PC-3 (cell line): ENCODE measurements at regions not wholly inside any gene's neighbourhood (a gene's known extent, or its start where the extent isn't known, plus 50 kb on each side); places are given as distances from the start of the nearest gene placed in this dataset.

Source experiments
- ATAC-seq: fragments of 200-7000 bp; cut with Tn5 transposase; 2 replicates; pipeline ENCODE4 v1.9.1; 2020; ENCODE audit warnings: mild to moderate bottlenecking, moderate library complexity
- BruUV-seq: library from RNA; stranded (reverse); fragments of 400-500 nt; replicated peaks from 2 replicates; lab custom pipeline; 2021; lab: Mats Ljungman, UMichigan
- CTCF ChIA-PET: fragments of 300-600 bp; sonication (Branson Sonifier 250); formaldehyde crosslinking; loops from one replicate; lab custom pipeline; 2022; ENCODE audit warnings: antibody characterized with exemption; lab: Charles Lee
- POLR2A ChIA-PET: fragments of 300-600 bp; sonication (Branson Sonifier 250); formaldehyde crosslinking; loops from one replicate; lab custom pipeline; 2022; ENCODE audit warnings: antibody characterized with exemption; ENCODE audit not compliant: unreplicated experiment; lab: Charles Lee
- DNase-seq: peaks from one replicate; pipeline ENCODE4 v3.0.0-alpha.2; 2015
- H2AFZ ChIP-seq: fragments of 300-600 bp; sonication (generic); 2 replicates; pipeline ENCODE4 v1.6.0; 2016; ENCODE audit warnings: antibody characterized with exemption, low read length
- H3F3A ChIP-seq: fragments of 300-600 bp; sonication (generic); one replicate; pipeline ENCODE4 v1.6.0; 2017; ENCODE audit warnings: antibody characterized with exemption, low read length, control low read depth, mild to moderate bottlenecking; ENCODE audit not compliant: unreplicated experiment
- H3K27ac ChIP-seq: fragments of 300-600 bp; sonication (generic); 2 replicates; pipeline ENCODE4 v1.5.1; 2016; ENCODE audit warnings: mild to moderate bottlenecking, low read length
- H3K27me3 ChIP-seq: fragments of 300-600 bp; sonication (generic); 2 replicates; pipeline ENCODE4 v1.6.1; 2016; ENCODE audit warnings: low read length, mixed read lengths
- H3K36me3 ChIP-seq: fragments of 300-600 bp; sonication (generic); 2 replicates; pipeline ENCODE4 v1.6.1; 2016; ENCODE audit warnings: low read depth, mixed run types, low read length, mixed read lengths
- H3K4me1 ChIP-seq: fragments of 300-600 bp; sonication (generic); 2 replicates; pipeline ENCODE4 v1.5.1; 2016; ENCODE audit warnings: low read length; ENCODE audit not compliant: insufficient read depth
- H3K4me2 ChIP-seq: fragments of 300-600 bp; sonication (generic); 2 replicates; pipeline ENCODE4 v1.6.0; 2016; ENCODE audit warnings: low read length
- H3K4me3 ChIP-seq: fragments of 300-600 bp; sonication (generic); 2 replicates; pipeline ENCODE4 v1.5.1; 2016; ENCODE audit warnings: mild to moderate bottlenecking, low read length, mixed read lengths
- H3K79me2 ChIP-seq: fragments of 300-600 bp; sonication (generic); 2 replicates; pipeline ENCODE4 v1.6.1; 2017; ENCODE audit warnings: low read length, mixed read lengths
- H3K9ac ChIP-seq: fragments of 300-600 bp; sonication (generic); 2 replicates; pipeline ENCODE4 v1.6.0; 2016; ENCODE audit warnings: mild to moderate bottlenecking, low read length
- H3K9me2 ChIP-seq: fragments of 300-600 bp; sonication (generic); replicated peaks from 2 replicates; pipeline ENCODE4 v1.6.1; 2016; ENCODE audit warnings: mixed run types, low read length, mixed read lengths
- H3K9me3 ChIP-seq: fragments of 300-600 bp; sonication (generic); 2 replicates; pipeline ENCODE4 v1.6.1; 2016; ENCODE audit warnings: low read length, mixed read lengths
- H4K20me1 ChIP-seq: fragments of 300-600 bp; sonication (generic); 2 replicates; pipeline ENCODE4 v1.6.1; 2016; ENCODE audit warnings: low read length, mixed read lengths
- CTCF ChIP-seq: fragments of 300-600 bp; sonication (generic); conservative IDR thresholded peaks from 2 replicates; pipeline ENCODE4 v1.5.1; 2017; ENCODE audit warnings: antibody characterized with exemption, low read depth, mild to moderate bottlenecking, low read length
- EZH2 ChIP-seq: fragments of 300-600 bp; sonication (generic); IDR thresholded peaks from one replicate; pipeline ENCODE4 v1.6.1; 2017; ENCODE audit warnings: antibody characterized with exemption, mild to moderate bottlenecking, low read length; ENCODE audit not compliant: unreplicated experiment
- EZH2phosphoT487 ChIP-seq: fragments of 300-600 bp; sonication (generic); IDR thresholded peaks from 2 replicates; pipeline ENCODE4 v1.6.1; 2018; ENCODE audit warnings: mild to moderate bottlenecking, antibody characterized with exemption, low read length, borderline replicate concordance
- intact Hi-C: fragments of 100-400 bp; cut with micrococcal nuclease; formaldehyde crosslinking; loops from 2 replicates; pipeline ENCODE4 v1.9.0; 2023

- POLR2A ChIA-PET: interaction anchor here (0.7 kb wide), 1 partner anchor 871 kb away, joined by 8 read pairs; no protein-coding TSS in a partner anchor
These were observed 1294.5 kb upstream of the ADGRL2 start for GRCh38 chr1:80506216-80506615.

GRCh38 chr1:80498673-80499072 lies 1302.1 kb upstream of the ADGRL2 start:
- H3K4me2 ChIP-seq: no peak overlapping the region
- no peaks in the 10 kb centered on the region for H3K36me3 ChIP-seq
- ChIA-PET POLR2A (no interaction called here), CTCF (no interaction called here)
- BruUV-seq: no TSS peak
- no peak overlapping the region for H2AFZ ChIP-seq
- H3K27ac ChIP-seq: no peak overlapping the region
- H3K9me2 ChIP-seq: no peaks in the 10 kb centered on the region
- H3K4me1 ChIP-seq: no peaks in the 10 kb centered on the region
- DNase-seq (no peak), ATAC-seq (no peak)
- H3K4me3 ChIP-seq: no peak overlapping the region
- intact Hi-C loops: no loop called here
- H4K20me1 ChIP-seq: no peaks in the 10 kb centered on the region
- no peaks in the 10 kb centered on the region for H3F3A ChIP-seq
- H3K79me2 ChIP-seq: no peaks in the 10 kb centered on the region
- TF ChIP-seq EZH2 (no peak), EZH2phosphoT487 (no peak)
- no peaks in the 10 kb centered on the region for H3K27me3 ChIP-seq
- no peak overlapping the region for H3K9ac ChIP-seq
- no peaks in the 10 kb centered on the region for H3K9me3 ChIP-seq

More at GRCh38 chr1:80506216-80506615, 1294.5 kb upstream of the ADGRL2 start:
- Histone ChIP-seq H3K4me2 (no peak overlapping the region), H3K27ac (no peak overlapping the region), H3K79me2 (no peaks in the 10 kb centered on the region), H4K20me1 (no peaks in the 10 kb centered on the region), H3K36me3 (no peaks in the 10 kb centered on the region), H2AFZ (no peak overlapping the region), H3K9me2 (no peaks in the 10 kb centered on the region), H3K9me3 (no peaks in the 10 kb centered on the region), H3K9ac (no peak overlapping the region), H3K4me1 (no peaks in the 10 kb centered on the region), H3K27me3 (no peaks in the 10 kb centered on the region), H3F3A (no peaks in the 10 kb centered on the region), H3K4me3 (no peak overlapping the region)
- no peak for TF ChIP-seq CTCF
- TF ChIP-seq EZH2: no peak
- TF ChIP-seq EZH2phosphoT487: no peak
- CTCF ChIA-PET: no interaction called here
- BruUV-seq: no TSS peak
- intact Hi-C loops: no loop called here
- DNase-seq: no peak
- no peak for ATAC-seq

- H3K9ac ChIP-seq: no peak overlapping the region
- intact Hi-C loops: no loop called here
- POLR2A ChIA-PET: no interaction called here
- no peak overlapping the region for H3K27ac ChIP-seq
- H4K20me1 ChIP-seq: no peaks in the 10 kb centered on the region
- no peak overlapping the region for H3K4me3 ChIP-seq
- no peaks in the 10 kb centered on the region for H3K9me3 ChIP-seq
- no peaks in the 10 kb centered on the region for H3F3A ChIP-seq
- H2AFZ ChIP-seq: no peak overlapping the region
- H3K36me3 ChIP-seq: no peaks in the 10 kb centered on the region
- CTCF ChIA-PET: no interaction called here
- H3K4me2 ChIP-seq: no peak overlapping the region
- no TSS peak for BruUV-seq
- DNase-seq (no peak), ATAC-seq (no peak)
- no peaks in the 10 kb centered on the region for H3K4me1 ChIP-seq
- TF ChIP-seq EZH2 (no peak), EZH2phosphoT487 (no peak), CTCF (no peak)
- no peaks in the 10 kb centered on the region for H3K79me2 ChIP-seq
- no peaks in the 10 kb centered on the region for H3K9me2 ChIP-seq
- H3K27me3 ChIP-seq: no peaks in the 10 kb centered on the region
These were observed 1304.9 kb upstream of the ADGRL2 start for GRCh38 chr1:80495806-80496205.
